Fibroblast of skin of left biceps (primary cell): ENCODE measurements at regions not wholly inside any gene's neighbourhood (a gene's known extent, or its start where the extent isn't known, plus 50 kb on each side); places are given as distances from the start of the nearest gene placed in this dataset.

Experiments used
- DNase-seq, 2 experiments: peaks; one replicate each; pipeline ENCODE4 v3.0.0-alpha.2; 2013; ENCODE audit warnings: low read depth in 2 of 2

GRCh38 chr12:24759155-24759554, 189.7 kb downstream of the BCAT1 start:
- no peak for DNase-seq

GRCh38 chr12:24756479-24757024, 192.3 kb downstream of the BCAT1 start:
- DNase-seq, result no peak

GRCh38 chr12:24754690-24755638, 193.9 kb downstream of the BCAT1 start:
- DNase-seq, result peak; percentile 45 to 55

- DNase-seq, result no peak
Measured at GRCh38 chr12:24752763-24753462, 196.0 kb downstream of the BCAT1 start.

- DNase-seq, result no peak
Measured at GRCh38 chr12:24751181-24751580, 197.7 kb downstream of the BCAT1 start.

- no peak for DNase-seq
Measured at GRCh38 chr12:24750263-24750662, 198.6 kb downstream of the BCAT1 start.

- DNase-seq, result no peak
Measured at GRCh38 chr12:24749171-24749570, 199.7 kb downstream of the BCAT1 start.

- DNase-seq, result no peak
Measured at GRCh38 chr12:24748326-24748725, 200.6 kb downstream of the BCAT1 start.

- DNase-seq, result no peak
Measured at GRCh38 chr12:24746864-24747263, 202.0 kb downstream of the BCAT1 start.

GRCh38 chr12:24746006-24746671, 202.8 kb downstream of the BCAT1 start:
- DNase-seq, result no peak

- DNase-seq, result no peak
Measured at GRCh38 chr12:24743941-24744793, 204.7 kb downstream of the BCAT1 start.

GRCh38 chr12:24742378-24742777, 206.5 kb downstream of the BCAT1 start:
- DNase-seq, result no peak

- DNase-seq, result no peak
Measured at GRCh38 chr12:24741216-24741615, 207.7 kb downstream of the BCAT1 start.

GRCh38 chr12:24739106-24739779, 209.7 kb downstream of the BCAT1 start:
- no peak for DNase-seq

GRCh38 chr12:24738441-24738840, 210.5 kb downstream of the BCAT1 start:
- DNase-seq, result no peak

- no peak for DNase-seq
Measured at GRCh38 chr12:24731596-24731995, 217.3 kb downstream of the BCAT1 start.

GRCh38 chr12:24730489-24730896, 218.4 kb downstream of the BCAT1 start:
- DNase-seq, result no peak

GRCh38 chr12:24728826-24729225, 220.1 kb downstream of the BCAT1 start:
- DNase-seq, result no peak

- no peak for DNase-seq
Measured at GRCh38 chr12:24728366-24728765, 220.5 kb downstream of the BCAT1 start.

GRCh38 chr12:24725616-24726015, 223.3 kb downstream of the BCAT1 start:
- no peak for DNase-seq

GRCh38 chr12:24724814-24725213, 224.1 kb downstream of the BCAT1 start:
- no peak for DNase-seq
